A673 (cell line): ENCODE measurements at regions not wholly inside any gene's neighbourhood (a gene's known extent, or its start where the extent isn't known, plus 50 kb on each side); places are given as distances from the start of the nearest gene placed in this dataset.

ENCODE experiments used
- BruUV-seq: library from RNA; stranded (reverse); fragments of 400-500 nt; replicated peaks from 2 replicates; lab custom pipeline; 2021; lab: Mats Ljungman, UMichigan
- CTCF ChIA-PET: fragments of 300-600 bp; sonication (Branson Sonifier 250); formaldehyde crosslinking; loops from one replicate; lab custom pipeline; 2022; ENCODE audit warnings: antibody characterized with exemption; lab: Charles Lee
- POLR2A ChIA-PET: fragments of 300-600 bp; sonication (Branson Sonifier 250); formaldehyde crosslinking; loops from one replicate; lab custom pipeline; 2022; ENCODE audit warnings: antibody characterized with exemption; ENCODE audit not compliant: low non-redundant PET; lab: Charles Lee
- DNase-seq: peaks from one replicate; pipeline ENCODE4 v3.0.0-alpha.2; 2015; ENCODE audit warnings: low spot score
- H3K27ac ChIP-seq: fragments of 200-600 bp; sonication (generic); 2 replicates; pipeline ENCODE4 v1.5.1; 2016; ENCODE audit warnings: mixed run types, low read depth, mild to moderate bottlenecking, mixed read lengths, antibody characterized with exemption, low read length; ENCODE audit not compliant: poor library complexity, severe bottlenecking
- H3K27me3 ChIP-seq: fragments of 200-600 bp; sonication (generic); replicated peaks from 2 replicates; pipeline ENCODE4 v1.6.1; 2017; ENCODE audit warnings: mixed run types, low read depth, mild to moderate bottlenecking, mixed read lengths, antibody characterized with exemption, low read length; ENCODE audit not compliant: insufficient read depth, poor library complexity
- H3K36me3 ChIP-seq: fragments of 200-600 bp; sonication (generic); 2 replicates; pipeline ENCODE4 v1.6.1; 2016; ENCODE audit warnings: mixed run types, mild to moderate bottlenecking, mixed read lengths, antibody characterized with exemption, low read length; ENCODE audit not compliant: insufficient read depth, poor library complexity, severe bottlenecking
- H3K4me1 ChIP-seq: fragments of 200-600 bp; sonication (generic); 2 replicates; pipeline ENCODE4 v1.6.1; 2017; ENCODE audit warnings: mixed run types, mild to moderate bottlenecking, mixed read lengths, antibody characterized with exemption, low read length; ENCODE audit not compliant: insufficient read depth, poor library complexity, severe bottlenecking
- H3K4me3 ChIP-seq: fragments of 200-600 bp; sonication (generic); 2 replicates; pipeline ENCODE4 v1.5.1; 2016; ENCODE audit warnings: low read depth, mixed run types, mild to moderate bottlenecking, mixed read lengths, low read length; ENCODE audit not compliant: poor library complexity, severe bottlenecking
- H3K9me3 ChIP-seq: fragments of 200-600 bp; sonication (generic); 2 replicates; pipeline ENCODE4 v1.6.1; 2016; ENCODE audit warnings: mixed run types, low read depth, mild to moderate bottlenecking, mixed read lengths, antibody characterized with exemption, low read length; ENCODE audit not compliant: poor library complexity, severe bottlenecking
- EZH2 ChIP-seq: fragments of 200-600 bp; sonication (generic); IDR thresholded peaks from 2 replicates; pipeline ENCODE4 v1.6.1; 2017; ENCODE audit warnings: borderline replicate concordance, low read depth, mild to moderate bottlenecking, mixed read lengths, antibody characterized with exemption, low read length; ENCODE audit not compliant: poor library complexity, severe bottlenecking
- intact Hi-C: fragments of 100-400 bp; cut with micrococcal nuclease; formaldehyde crosslinking; loops from one replicate; pipeline ENCODE4 v1.10.0; 2022; ENCODE audit not compliant: unreplicated experiment
- TF ChIP-seq, protein P1 (sequence below): fragments of 300-800, 200-600 bp; sonication (generic); conservative IDR thresholded peaks from 2 replicates; pipeline ENCODE4 v1.5.1; 2017; ENCODE audit warnings: low read depth, mild to moderate bottlenecking, antibody characterized with exemption, low read length, moderate library complexity, mixed read lengths

DNA sequence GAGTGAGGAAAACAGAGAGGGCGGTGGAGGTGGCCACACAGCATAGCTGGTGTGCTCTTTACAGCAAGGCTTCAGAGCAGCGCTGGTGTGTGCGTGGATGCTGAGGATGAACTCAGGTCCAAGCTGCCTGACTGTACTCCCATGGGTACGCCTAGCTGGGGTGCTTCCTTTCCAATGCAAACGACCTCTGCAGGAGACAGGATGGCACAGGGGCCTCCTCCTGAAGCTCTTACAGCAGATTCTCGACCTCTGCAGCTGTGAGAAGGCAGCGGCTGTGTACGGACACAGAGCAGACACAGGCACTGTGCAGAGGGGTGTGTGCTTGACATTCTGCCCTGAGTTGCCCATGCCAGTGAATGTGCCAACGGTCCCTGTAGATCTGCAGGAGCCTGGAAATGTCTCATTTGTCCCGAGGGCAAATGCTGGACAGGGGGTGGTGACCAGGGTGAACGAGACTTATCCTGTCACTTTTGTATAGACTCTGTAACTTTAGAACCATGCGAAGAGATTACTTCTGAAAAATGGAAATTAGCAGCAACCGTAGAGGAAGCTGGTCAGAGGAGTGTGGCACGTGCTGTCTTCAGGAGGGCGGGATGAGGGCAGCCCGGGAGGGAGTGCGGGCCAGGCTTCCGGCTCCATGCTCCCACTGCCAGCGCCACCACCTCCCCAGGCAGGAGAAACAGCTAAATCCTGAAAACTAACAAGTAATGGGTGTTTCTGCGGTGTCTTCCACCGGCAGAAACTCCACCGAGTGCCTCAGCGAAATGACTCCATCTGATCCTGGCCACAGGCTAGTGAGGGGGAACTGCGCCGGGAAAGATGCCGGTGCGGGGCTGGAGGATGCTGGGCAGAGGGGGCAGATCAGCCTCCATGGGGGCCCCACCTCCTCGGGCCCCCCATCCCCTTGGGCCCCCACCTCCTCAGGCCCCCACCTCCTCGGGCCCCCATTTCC is 120.9 kb upstream of the RPS6KA2 start:
- Histone ChIP-seq H3K4me1 (peaks cover 8% of the 10 kb centered on the region), H3K4me3 (no peak overlapping the region), H3K9me3 (no peaks in the 10 kb centered on the region), H3K36me3 (no peaks in the 10 kb centered on the region), H3K27ac (no peak overlapping the region), H3K27me3 (no peaks in the 10 kb centered on the region)
- TF ChIP-seq, protein P1, sequence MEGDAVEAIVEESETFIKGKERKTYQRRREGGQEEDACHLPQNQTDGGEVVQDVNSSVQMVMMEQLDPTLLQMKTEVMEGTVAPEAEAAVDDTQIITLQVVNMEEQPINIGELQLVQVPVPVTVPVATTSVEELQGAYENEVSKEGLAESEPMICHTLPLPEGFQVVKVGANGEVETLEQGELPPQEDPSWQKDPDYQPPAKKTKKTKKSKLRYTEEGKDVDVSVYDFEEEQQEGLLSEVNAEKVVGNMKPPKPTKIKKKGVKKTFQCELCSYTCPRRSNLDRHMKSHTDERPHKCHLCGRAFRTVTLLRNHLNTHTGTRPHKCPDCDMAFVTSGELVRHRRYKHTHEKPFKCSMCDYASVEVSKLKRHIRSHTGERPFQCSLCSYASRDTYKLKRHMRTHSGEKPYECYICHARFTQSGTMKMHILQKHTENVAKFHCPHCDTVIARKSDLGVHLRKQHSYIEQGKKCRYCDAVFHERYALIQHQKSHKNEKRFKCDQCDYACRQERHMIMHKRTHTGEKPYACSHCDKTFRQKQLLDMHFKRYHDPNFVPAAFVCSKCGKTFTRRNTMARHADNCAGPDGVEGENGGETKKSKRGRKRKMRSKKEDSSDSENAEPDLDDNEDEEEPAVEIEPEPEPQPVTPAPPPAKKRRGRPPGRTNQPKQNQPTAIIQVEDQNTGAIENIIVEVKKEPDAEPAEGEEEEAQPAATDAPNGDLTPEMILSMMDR = no peak
- TF ChIP-seq EZH2 = no peak
- intact Hi-C loops = no loop called here
- CTCF ChIA-PET = interaction anchor here (0.9 kb wide), 1 partner anchor 26 kb away, joined by 3 read pairs; no protein-coding TSS in a partner anchor
- BruUV-seq = no TSS peak
- POLR2A ChIA-PET = interaction anchor here (0.7 kb wide), 1 partner anchor 265 kb away, joined by 3 read pairs; no protein-coding TSS in a partner anchor
- peak; percentile 63 for DNase-seq

DNA sequence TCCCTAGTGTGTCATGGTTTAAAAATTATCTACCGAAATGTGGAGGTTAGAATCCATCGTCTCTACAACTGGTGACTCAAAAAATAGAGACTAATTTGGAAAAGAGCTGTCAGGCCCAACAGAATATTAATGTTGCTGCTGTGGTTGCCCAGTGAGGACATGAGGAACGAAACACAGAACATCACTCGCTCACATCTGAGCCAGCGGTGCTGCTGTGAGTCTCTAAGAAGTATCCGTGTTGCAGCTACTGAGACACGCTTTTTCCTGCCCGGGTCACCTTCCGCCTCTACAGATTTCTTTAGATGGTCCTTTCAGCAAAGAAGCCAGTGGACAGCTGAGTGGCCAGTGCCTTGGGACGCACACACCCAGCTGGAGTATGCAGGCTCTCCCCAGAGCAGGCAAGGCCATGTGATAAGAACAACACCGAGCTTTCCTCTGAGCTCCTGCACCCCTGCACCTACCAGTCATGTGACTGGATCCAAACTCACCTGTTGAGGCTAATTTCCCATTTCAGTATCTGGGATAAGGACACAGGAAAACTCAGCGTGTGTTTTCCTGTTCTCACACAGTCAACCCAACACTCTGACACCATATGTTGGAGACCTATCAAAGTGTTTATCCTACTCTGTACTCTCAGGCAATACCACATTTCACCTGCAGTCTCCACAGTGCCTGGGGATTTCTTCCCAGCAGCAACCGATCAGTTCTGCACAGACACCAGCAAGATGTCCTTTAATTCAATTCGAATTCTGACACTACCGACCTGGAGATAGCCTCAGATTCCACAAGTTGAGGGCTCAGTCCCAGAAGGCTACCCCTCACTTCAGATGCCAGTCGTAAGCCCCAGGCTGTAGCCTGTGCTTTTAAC is 119.0 kb upstream of the RPS6KA2 start:
- intact Hi-C loops = no loop called here
- CTCF ChIA-PET = no interaction called here
- POLR2A ChIA-PET = no interaction called here

More for the DNA sequence above, 119.0 kb upstream of the RPS6KA2 start:
- Histone ChIP-seq H3K9me3 (no peaks in the 10 kb centered on the region), H3K36me3 (no peaks in the 10 kb centered on the region), H3K27ac (no peak overlapping the region), H3K4me3 (no peak overlapping the region), H3K27me3 (no peaks in the 10 kb centered on the region), H3K4me1 (peaks cover 8% of the 10 kb centered on the region)
- no peak for DNase-seq
- TF ChIP-seq, protein P1 = no peak
- BruUV-seq = no TSS peak
